GM19324 (cell line): ENCODE measurements at regions not wholly inside any gene's neighbourhood (a gene's known extent, or its start where the extent isn't known, plus 50 kb on each side); places are given as distances from the start of the nearest gene placed in this dataset.
"Not testable (repeated sequence)": the region's sequence is repeated elsewhere in the genome, so short reads cannot be mapped to it uniquely, and the experiment has no call there.

Source experiments
- ATAC-seq: cut with Tn5 transposase; IDR thresholded peaks from one replicate; pipeline ENCODE4 v1.9.1; 2021; ENCODE audit warnings: mild to moderate bottlenecking, moderate library complexity; ENCODE audit not compliant: unreplicated experiment, low FRiP score

- ATAC-seq, result peak; percentile 57
Measured at GRCh38 chr3:144429719-144430121, 458.1 kb downstream of the DIPK2A start.

DNA sequence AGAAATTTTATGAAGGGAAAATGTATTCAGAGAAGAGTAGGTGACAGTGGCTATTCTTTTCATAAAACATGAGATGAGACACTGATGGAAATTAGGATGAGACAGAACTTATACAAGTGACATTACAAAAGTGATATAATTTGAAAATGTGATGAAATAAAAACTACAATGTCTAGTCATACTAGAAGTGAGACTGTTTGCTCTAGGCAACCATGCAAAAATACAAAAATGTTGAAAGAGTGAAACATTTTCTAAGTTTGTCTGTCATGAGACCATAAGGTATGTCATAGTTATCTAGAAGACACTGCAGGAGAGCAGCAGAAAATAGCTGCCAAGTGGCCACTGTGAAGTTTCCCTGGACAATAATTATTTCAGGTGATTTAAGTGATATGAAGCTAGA is 459.5 kb downstream of the DIPK2A start:
- no peak for ATAC-seq

DNA sequence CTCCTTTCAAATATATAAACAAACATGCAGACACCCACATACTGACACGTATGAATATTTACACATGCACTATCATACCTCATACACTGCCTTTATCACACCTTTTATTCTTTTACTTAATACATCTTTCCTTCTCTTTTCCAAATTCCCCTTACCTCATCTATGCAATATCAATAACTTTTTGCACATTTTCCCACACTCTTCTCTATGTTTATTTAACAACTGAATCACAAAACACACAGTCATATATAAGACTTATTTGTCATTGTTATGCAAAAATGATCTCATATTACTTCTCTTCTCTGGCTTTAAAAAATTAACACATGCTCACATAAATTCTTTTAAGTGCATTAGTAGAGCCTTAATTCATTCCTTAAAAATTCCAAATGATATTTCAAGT is 461.4 kb downstream of the DIPK2A start:
- ATAC-seq, result no peak

DNA sequence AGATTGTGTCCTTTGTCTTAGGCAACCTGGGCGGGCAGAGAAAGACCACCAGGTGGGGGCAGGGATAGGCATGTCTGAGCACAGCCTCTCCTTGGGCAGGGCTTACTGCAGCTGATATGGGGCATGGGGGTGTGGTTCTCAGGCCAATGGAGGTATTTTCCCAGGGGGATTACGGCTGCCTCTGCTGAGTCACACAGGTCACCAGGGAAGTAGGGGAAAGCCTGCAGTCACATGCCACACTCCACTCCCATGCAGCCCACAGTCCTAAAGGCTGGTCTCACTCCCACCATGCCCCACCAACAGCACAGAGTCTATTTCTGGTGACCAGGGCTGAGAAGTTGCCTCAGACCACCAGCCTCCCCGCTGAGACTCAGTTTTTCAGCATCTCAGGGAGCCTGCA is 466.4 kb downstream of the DIPK2A start:
- peak; percentile 42 for ATAC-seq

GRCh38 chr3:144444061-144444460 is 472.4 kb downstream of the DIPK2A start:
- no peak for ATAC-seq

DNA sequence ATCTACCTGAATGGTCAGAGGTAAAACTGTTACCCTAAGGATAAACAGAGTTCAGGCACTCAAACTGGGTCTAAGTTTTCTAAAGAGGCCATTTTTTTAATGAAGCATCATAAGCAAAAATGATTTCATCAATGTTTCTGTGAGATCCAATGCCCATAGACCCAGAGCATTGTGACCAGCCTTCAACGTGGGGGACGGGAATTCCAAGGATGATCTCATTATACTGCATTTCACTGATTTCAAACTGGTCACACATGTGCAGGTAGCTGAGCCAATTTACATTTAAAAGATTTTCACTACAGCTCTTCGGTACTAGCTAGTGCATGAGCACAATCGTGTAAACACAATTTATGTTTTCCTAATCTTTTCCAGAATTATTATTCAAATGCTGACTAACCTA is 472.9 kb downstream of the DIPK2A start:
- ATAC-seq, result no peak

GRCh38 chr3:144455841-144456440 is 484.3 kb downstream of the DIPK2A start:
- ATAC-seq, result no peak

- ATAC-seq, result no peak
Measured at GRCh38 chr3:144457758-144458157, 486.1 kb downstream of the DIPK2A start.

- no peak for ATAC-seq
Measured at GRCh38 chr3:144458283-144458682, 486.7 kb downstream of the DIPK2A start.

DNA sequence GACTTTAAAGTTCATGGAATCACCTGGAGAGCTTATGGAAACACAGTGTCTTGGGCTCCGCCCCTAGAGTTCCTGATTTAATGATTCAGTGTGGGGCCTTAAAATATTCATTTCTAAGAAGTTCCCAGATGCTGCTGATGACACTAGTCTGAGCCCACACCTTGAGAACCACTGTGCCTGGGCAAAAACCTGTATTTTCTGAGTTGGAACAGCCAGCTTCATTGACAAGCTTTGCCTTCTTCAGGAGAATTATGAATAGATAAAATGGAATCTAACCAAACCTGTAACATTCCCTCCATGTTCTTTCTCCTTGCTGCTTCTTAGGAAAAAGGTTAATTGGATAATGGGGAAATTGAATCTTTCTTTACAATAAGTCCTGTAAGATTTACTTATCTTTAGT is 490.7 kb downstream of the DIPK2A start:
- no peak for ATAC-seq

DNA sequence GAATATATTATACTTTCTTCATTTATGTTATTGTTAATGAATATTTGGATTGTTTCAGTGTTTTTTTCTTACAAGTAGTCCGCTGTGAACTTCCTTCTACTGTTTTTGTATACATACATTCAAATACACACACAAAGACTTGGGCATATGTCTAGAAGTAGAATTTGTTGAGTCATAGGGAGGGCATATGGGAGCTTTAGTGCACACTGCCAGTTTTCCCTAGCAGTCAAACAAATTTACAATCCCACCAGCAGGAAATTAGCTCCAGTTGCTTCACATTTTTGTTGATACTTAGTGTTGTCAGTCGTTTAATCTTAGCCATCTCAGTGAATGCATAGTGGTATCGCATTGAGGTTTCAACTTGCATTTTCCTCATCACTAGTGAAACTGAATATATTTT is 492.3 kb downstream of the DIPK2A start:
- no peak for ATAC-seq

DNA sequence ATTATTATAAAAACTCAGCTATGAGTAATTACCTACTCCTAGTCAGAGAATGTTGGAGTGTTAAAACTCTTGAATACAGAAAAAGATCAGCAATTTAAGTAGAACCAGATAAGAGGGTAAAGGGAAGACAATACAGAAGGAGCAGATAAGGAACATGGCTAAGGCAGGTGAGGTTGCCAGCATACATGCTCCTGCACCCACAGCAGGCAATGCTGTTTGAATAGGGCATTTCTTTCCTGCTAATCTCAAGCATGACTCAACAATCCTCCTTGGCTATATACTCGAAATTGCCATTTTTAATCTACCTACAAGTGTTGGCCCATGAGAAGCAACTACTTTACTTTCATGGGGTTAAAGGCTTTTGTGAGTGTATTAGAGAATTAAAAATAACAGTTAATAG is 494.5 kb downstream of the DIPK2A start:
- no peak for ATAC-seq

DNA sequence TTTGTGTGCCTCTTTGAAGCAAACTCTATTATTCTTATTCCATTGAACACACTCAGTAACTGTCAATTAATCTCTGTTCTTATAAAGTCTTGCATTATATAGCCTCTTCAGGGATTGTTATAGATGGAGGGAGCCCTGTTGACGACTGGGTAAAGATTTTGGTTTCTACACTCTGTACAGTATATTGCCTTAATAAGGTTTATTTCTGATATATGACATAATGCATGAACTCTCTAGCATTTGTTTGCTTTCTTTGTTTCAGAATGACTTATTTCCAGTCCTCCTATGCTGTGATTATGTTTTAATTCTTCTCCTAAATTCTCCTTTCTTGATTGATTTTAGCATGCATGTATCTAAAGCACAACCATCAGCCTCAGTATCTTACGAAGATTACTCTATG is 494.9 kb downstream of the DIPK2A start:
- ATAC-seq, result no peak

DNA sequence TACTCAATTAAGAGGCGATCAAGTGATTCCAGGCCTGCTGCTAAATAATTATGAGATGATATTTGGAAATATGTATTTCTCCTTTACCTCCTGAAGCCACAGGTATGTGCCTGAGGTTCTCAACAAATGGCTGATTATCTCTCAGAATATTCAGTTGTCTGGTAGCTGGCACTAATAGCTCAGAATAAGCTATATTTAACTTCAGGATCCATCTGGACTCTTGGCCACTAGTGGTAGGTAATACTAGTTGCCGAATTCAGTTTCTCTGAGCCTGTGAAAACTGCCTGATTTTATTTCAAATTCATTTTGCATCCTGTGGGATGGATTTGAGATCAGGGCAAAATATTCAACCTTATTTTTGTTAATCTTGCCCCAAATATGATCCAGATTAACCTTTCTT is 499.0 kb downstream of the DIPK2A start:
- ATAC-seq, result no peak

- no peak for ATAC-seq
Measured at GRCh38 chr3:144477593-144477992, 506.0 kb downstream of the DIPK2A start.

- ATAC-seq, result no peak
Measured at GRCh38 chr3:144480416-144480919, 508.8 kb downstream of the DIPK2A start.

DNA sequence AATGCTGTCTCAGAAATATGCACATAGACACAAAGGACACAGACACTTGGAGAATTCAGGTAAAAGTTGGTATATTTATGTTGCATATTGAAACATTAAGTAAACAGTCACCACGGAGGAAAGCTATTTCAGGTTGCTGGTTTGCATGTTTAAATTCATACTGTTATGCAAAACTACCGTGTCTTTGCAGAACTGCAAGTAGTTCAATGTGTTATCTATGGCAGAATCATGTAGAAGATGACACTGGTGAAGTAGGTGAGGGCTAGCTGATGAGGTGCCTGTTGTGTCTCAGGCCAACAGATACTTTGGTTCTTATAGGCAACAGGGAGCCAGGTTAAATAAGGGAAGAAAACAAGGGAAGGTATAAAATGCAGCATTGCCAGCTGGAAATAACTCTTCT is 511.3 kb downstream of the DIPK2A start:
- peak; percentile 85 for ATAC-seq

DNA sequence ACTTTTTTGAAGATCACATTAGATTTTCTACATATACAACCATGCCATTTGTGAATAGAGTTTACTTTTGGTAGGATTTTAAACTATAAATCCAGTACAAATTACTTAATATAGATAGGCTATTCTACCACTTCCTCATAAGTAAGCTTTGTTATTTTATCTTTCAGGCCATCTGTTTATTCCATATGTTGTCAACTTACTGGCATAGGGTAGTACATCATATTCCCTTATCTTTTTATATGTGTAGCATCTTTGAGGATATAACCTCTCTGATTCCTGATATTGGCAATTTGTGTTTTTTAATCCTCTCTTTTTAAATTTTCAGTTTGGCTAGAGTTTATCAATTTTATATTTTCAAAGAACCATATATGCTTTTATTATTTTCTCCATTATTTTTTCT is 515.4 kb downstream of the DIPK2A start:
- no peak for ATAC-seq

DNA sequence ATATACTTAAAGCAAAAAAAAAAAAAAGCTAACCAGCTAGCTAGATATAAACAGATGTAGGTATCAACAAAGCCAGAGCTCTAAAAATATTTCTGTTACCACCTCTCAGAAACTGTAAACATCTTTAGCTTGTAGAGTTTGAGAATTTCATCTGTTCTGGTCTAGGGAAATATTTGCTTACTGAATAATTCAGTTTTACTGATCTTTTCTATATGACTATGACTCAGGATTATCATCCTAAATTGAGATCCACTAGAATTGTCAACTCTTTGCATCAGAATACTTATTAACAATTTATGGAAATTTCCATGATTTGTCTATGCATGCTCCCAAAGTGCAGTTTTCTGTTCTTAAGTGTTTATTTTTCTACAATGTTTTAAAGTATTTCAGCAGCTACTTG is 517.3 kb downstream of the DIPK2A start:
- ATAC-seq, result no peak

- no peak for ATAC-seq
Measured at GRCh38 chr3:144491333-144491732, 519.7 kb downstream of the DIPK2A start.

DNA sequence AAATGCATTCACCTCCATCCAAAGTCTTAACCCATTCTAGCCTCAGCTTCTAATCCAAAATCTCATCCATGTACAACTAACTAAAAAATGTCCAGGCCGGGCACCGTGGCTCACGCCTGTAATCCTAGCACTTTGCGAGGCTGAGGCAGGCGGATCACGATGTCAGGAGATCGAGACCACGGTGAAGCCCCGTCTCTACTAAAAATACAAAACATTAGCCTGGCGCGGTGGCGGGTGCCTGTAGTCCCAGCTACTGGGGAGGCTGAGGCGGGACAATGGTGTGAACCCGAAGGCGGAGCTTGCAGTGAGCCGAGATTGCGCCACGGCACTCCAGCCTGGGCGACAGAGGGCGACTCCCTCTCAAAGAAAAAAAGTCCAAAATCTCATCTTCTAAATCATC is 523.0 kb downstream of the DIPK2A start:
- not testable (repeated sequence) for ATAC-seq

GRCh38 chr3:144496141-144496835 is 524.7 kb downstream of the DIPK2A start:
- ATAC-seq, result no peak
